ENCODE measurements at regions not wholly inside any gene's neighbourhood (a gene's known extent, or its start where the extent isn't known, plus 50 kb on each side); places are given as distances from the start of the nearest gene placed in this dataset.
"Not testable (repeated sequence)": the region's sequence is repeated elsewhere in the genome, so short reads cannot be mapped to it uniquely, and the experiment has no call there.

GRCh38 chr10:130511766-130512165, 375.6 kb downstream of the GLRX3 start:
- Histone ChIP-seq H3K9ac (ENCODE audit: low read depth, low read length) (no peak overlapping the region), H3K27ac (ENCODE audit: low read depth, low read length) (no peak overlapping the region), H3K4me3 (ENCODE audit: low read length) (no peak overlapping the region), H3K27me3 (ENCODE audit: insufficient read depth, low read length) (no peaks in the 10 kb centered on the region), H3K9me3 (ENCODE audit: insufficient read depth, low read depth, low read length) (no peaks in the 10 kb centered on the region), H3K36me3 (ENCODE audit: insufficient read depth, low read length) (no peaks in the 10 kb centered on the region), H3K4me1 (ENCODE audit: insufficient read depth, low read length) (no peaks in the 10 kb centered on the region)
- WGBS, result 82% methylated on average over 10 of the region's 10 CpGs

- no peaks in the 10 kb centered on the region for H3K4me1 ChIP-seq (ENCODE audit: insufficient read depth, low read length)
- H3K27me3 ChIP-seq (ENCODE audit: insufficient read depth, low read length), result no peaks in the 10 kb centered on the region
- H3K27ac ChIP-seq (ENCODE audit: low read depth, low read length), result no peak overlapping the region
- WGBS, result 92% methylated on average over 1 of the region's 1 CpG
- H3K9me3 ChIP-seq (ENCODE audit: insufficient read depth, low read depth, low read length), result no peaks in the 10 kb centered on the region
- H3K4me3 ChIP-seq (ENCODE audit: low read length), result no peak overlapping the region
- H3K36me3 ChIP-seq (ENCODE audit: insufficient read depth, low read length), result no peaks in the 10 kb centered on the region
- H3K9ac ChIP-seq (ENCODE audit: low read depth, low read length), result no peak overlapping the region
Observed at GRCh38 chr10:130512936-130513335, 376.7 kb downstream of the GLRX3 start.

GRCh38 chr10:130513686-130514476, 377.7 kb downstream of the GLRX3 start:
- no peak overlapping the region for H3K4me3 ChIP-seq (ENCODE audit: low read length)
- WGBS, result 92% methylated on average over 13 of the region's 13 CpGs
- no peaks in the 10 kb centered on the region for H3K9me3 ChIP-seq (ENCODE audit: insufficient read depth, low read depth, low read length)

GRCh38 chr10:130515670-130516069, 379.5 kb downstream of the GLRX3 start:
- Histone ChIP-seq H3K36me3 (ENCODE audit: insufficient read depth, low read length) (no peaks in the 10 kb centered on the region), H3K4me3 (ENCODE audit: low read length) (no peak overlapping the region), H3K27me3 (ENCODE audit: insufficient read depth, low read length) (no peaks in the 10 kb centered on the region), H3K9me3 (ENCODE audit: insufficient read depth, low read depth, low read length) (no peaks in the 10 kb centered on the region), H3K27ac (ENCODE audit: low read depth, low read length) (no peak overlapping the region), H3K4me1 (ENCODE audit: insufficient read depth, low read length) (no peaks in the 10 kb centered on the region), H3K9ac (ENCODE audit: low read depth, low read length) (no peak overlapping the region)
- 94% methylated on average over 6 of the region's 6 CpGs for WGBS

More at GRCh38 chr10:130513686-130514476, 377.7 kb downstream of the GLRX3 start:
- no peak overlapping the region for H3K27ac ChIP-seq (ENCODE audit: low read depth, low read length)
- H3K27me3 ChIP-seq (ENCODE audit: insufficient read depth, low read length), result no peaks in the 10 kb centered on the region
- H3K9ac ChIP-seq (ENCODE audit: low read depth, low read length), result no peak overlapping the region
- no peaks in the 10 kb centered on the region for H3K4me1 ChIP-seq (ENCODE audit: insufficient read depth, low read length)
- no peaks in the 10 kb centered on the region for H3K36me3 ChIP-seq (ENCODE audit: insufficient read depth, low read length)

GRCh38 chr10:130516141-130516735, 380.0 kb downstream of the GLRX3 start:
- WGBS, result 88% methylated on average over 3 of the region's 4 CpGs
- H3K36me3 ChIP-seq (ENCODE audit: insufficient read depth, low read length), result no peaks in the 10 kb centered on the region
- no peak overlapping the region for H3K9ac ChIP-seq (ENCODE audit: low read depth, low read length)
- H3K9me3 ChIP-seq (ENCODE audit: insufficient read depth, low read depth, low read length), result no peaks in the 10 kb centered on the region
- H3K4me3 ChIP-seq (ENCODE audit: low read length), result no peak overlapping the region
- no peaks in the 10 kb centered on the region for H3K4me1 ChIP-seq (ENCODE audit: insufficient read depth, low read length)
- H3K27ac ChIP-seq (ENCODE audit: low read depth, low read length), result no peak overlapping the region
- H3K27me3 ChIP-seq (ENCODE audit: insufficient read depth, low read length), result no peaks in the 10 kb centered on the region

GRCh38 chr10:130518921-130519320, 382.7 kb downstream of the GLRX3 start:
- not testable (repeated sequence) for H3K9me3 ChIP-seq (ENCODE audit: insufficient read depth, low read depth, low read length); H3K4me1 ChIP-seq (ENCODE audit: insufficient read depth, low read length); H3K27ac ChIP-seq (ENCODE audit: low read depth, low read length); H3K9ac ChIP-seq (ENCODE audit: low read depth, low read length); H3K36me3 ChIP-seq (ENCODE audit: insufficient read depth, low read length); H3K27me3 ChIP-seq (ENCODE audit: insufficient read depth, low read length); H3K4me3 ChIP-seq (ENCODE audit: low read length)
- 87% methylated on average over 3 of the region's 13 CpGs for WGBS

- H3K4me1 ChIP-seq (ENCODE audit: insufficient read depth, low read length), result no peaks in the 10 kb centered on the region
- no peaks in the 10 kb centered on the region for H3K27me3 ChIP-seq (ENCODE audit: insufficient read depth, low read length)
- H3K4me3 ChIP-seq (ENCODE audit: low read length), result no peak overlapping the region
- H3K36me3 ChIP-seq (ENCODE audit: insufficient read depth, low read length), result no peaks in the 10 kb centered on the region
- H3K9me3 ChIP-seq (ENCODE audit: insufficient read depth, low read depth, low read length), result no peaks in the 10 kb centered on the region
- H3K9ac ChIP-seq (ENCODE audit: low read depth, low read length), result no peak overlapping the region
- no peak overlapping the region for H3K27ac ChIP-seq (ENCODE audit: low read depth, low read length)
- WGBS, result 94% methylated on average over 9 of the region's 9 CpGs
Observed at GRCh38 chr10:130519791-130520190, 383.6 kb downstream of the GLRX3 start.

GRCh38 chr10:130531312-130531711, 395.1 kb downstream of the GLRX3 start:
- no peaks in the 10 kb centered on the region for H3K36me3 ChIP-seq (ENCODE audit: insufficient read depth, low read length)
- 0 out of 2 replicates have a peak, but pooled peaks cover 7% of the 10 kb centered on the region for H3K9me3 ChIP-seq (ENCODE audit: insufficient read depth, low read depth, low read length)
- H3K4me1 ChIP-seq (ENCODE audit: insufficient read depth, low read length), result no peaks in the 10 kb centered on the region
- H3K4me3 ChIP-seq (ENCODE audit: low read length), result no peak overlapping the region
- H3K27me3 ChIP-seq (ENCODE audit: insufficient read depth, low read length), result no peaks in the 10 kb centered on the region
- WGBS, result 91% methylated on average over 11 of the region's 11 CpGs
- H3K27ac ChIP-seq (ENCODE audit: low read depth, low read length), result no peak overlapping the region
- no peak overlapping the region for H3K9ac ChIP-seq (ENCODE audit: low read depth, low read length)

GRCh38 chr10:130541090-130541489, 404.9 kb downstream of the GLRX3 start:
- no peaks in the 10 kb centered on the region for H3K4me1 ChIP-seq (ENCODE audit: insufficient read depth, low read length)
- H3K4me3 ChIP-seq (ENCODE audit: low read length), result no peak overlapping the region
- 91% methylated on average over 1 of the region's 1 CpG for WGBS

GRCh38 chr10:130542761-130543160, 406.6 kb downstream of the GLRX3 start:
- H3K36me3 ChIP-seq (ENCODE audit: insufficient read depth, low read length), result no peaks in the 10 kb centered on the region
- no peak overlapping the region for H3K27ac ChIP-seq (ENCODE audit: low read depth, low read length)
- 90% methylated on average over 10 of the region's 10 CpGs for WGBS
- 0 out of 2 replicates have a peak, but pooled peaks cover 2% of the 10 kb centered on the region for H3K9me3 ChIP-seq (ENCODE audit: insufficient read depth, low read depth, low read length)
- no peak overlapping the region for H3K4me3 ChIP-seq (ENCODE audit: low read length)
- no peaks in the 10 kb centered on the region for H3K27me3 ChIP-seq (ENCODE audit: insufficient read depth, low read length)
- H3K4me1 ChIP-seq (ENCODE audit: insufficient read depth, low read length), result no peaks in the 10 kb centered on the region
- H3K9ac ChIP-seq (ENCODE audit: low read depth, low read length), result no peak overlapping the region

More at GRCh38 chr10:130541090-130541489, 404.9 kb downstream of the GLRX3 start:
- Histone ChIP-seq H3K9me3 (ENCODE audit: insufficient read depth, low read depth, low read length) (0 out of 2 replicates have a peak, but pooled peaks cover 2% of the 10 kb centered on the region), H3K9ac (ENCODE audit: low read depth, low read length) (no peak overlapping the region), H3K27me3 (ENCODE audit: insufficient read depth, low read length) (no peaks in the 10 kb centered on the region), H3K36me3 (ENCODE audit: insufficient read depth, low read length) (no peaks in the 10 kb centered on the region), H3K27ac (ENCODE audit: low read depth, low read length) (no peak overlapping the region)

- Histone ChIP-seq H3K4me3 (ENCODE audit: low read length) (no peak overlapping the region), H3K9me3 (ENCODE audit: insufficient read depth, low read depth, low read length) (0 out of 2 replicates have a peak, but pooled peaks cover 2% of the 10 kb centered on the region), H3K36me3 (ENCODE audit: insufficient read depth, low read length) (no peaks in the 10 kb centered on the region), H3K9ac (ENCODE audit: low read depth, low read length) (no peak overlapping the region), H3K27ac (ENCODE audit: low read depth, low read length) (no peak overlapping the region), H3K4me1 (ENCODE audit: insufficient read depth, low read length) (no peaks in the 10 kb centered on the region), H3K27me3 (ENCODE audit: insufficient read depth, low read length) (no peaks in the 10 kb centered on the region)
- WGBS, result 86% methylated on average over 7 of the region's 7 CpGs
Observed at GRCh38 chr10:130543794-130544193, 407.6 kb downstream of the GLRX3 start.

Data from HUES64 (cell line).